ENCODE measurements at regions not wholly inside any gene's neighbourhood (a gene's known extent, or its start where the extent isn't known, plus 50 kb on each side); places are given as distances from the start of the nearest gene placed in this dataset.
A peak's percentile ranks its signal among the peaks of the same experiment; 100 is the strongest.
"Not testable (repeated sequence)": the region's sequence is repeated elsewhere in the genome, so short reads cannot be mapped to it uniquely, and the experiment has no call there.

DNA sequence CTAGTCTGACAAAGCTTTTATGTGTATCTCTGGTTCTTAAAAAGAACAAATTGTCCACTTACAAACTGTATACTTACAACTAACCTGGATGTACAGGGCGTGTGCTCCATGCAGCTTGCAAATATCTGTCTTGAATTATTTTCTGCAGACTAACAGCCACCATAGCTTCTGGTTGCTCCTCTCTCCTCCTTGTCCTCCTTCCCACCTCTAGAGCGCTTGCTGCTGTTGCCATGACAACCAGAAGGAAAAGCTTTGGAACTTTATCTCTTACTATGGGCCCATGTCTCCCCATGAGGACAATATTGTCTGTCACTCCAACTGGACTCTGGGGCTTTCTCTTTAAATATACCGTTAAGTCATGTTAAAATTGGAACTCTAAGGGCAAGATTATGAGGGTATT lies 71.5 kb upstream of the DHX40 start:
- Mint-ChIP-seq H3K27ac (no peak overlapping the region), H3K9me3 (peaks cover 4% of the 10 kb centered on the region), H3K4me1 (ENCODE audit: unreplicated experiment) (peaks cover 13% of the 10 kb centered on the region), H3K27me3 (no peaks in the 10 kb centered on the region), H3K36me3 (no peaks in the 10 kb centered on the region), H3K4me3 (no peak overlapping the region)
- TF ChIP-seq, protein P1, sequence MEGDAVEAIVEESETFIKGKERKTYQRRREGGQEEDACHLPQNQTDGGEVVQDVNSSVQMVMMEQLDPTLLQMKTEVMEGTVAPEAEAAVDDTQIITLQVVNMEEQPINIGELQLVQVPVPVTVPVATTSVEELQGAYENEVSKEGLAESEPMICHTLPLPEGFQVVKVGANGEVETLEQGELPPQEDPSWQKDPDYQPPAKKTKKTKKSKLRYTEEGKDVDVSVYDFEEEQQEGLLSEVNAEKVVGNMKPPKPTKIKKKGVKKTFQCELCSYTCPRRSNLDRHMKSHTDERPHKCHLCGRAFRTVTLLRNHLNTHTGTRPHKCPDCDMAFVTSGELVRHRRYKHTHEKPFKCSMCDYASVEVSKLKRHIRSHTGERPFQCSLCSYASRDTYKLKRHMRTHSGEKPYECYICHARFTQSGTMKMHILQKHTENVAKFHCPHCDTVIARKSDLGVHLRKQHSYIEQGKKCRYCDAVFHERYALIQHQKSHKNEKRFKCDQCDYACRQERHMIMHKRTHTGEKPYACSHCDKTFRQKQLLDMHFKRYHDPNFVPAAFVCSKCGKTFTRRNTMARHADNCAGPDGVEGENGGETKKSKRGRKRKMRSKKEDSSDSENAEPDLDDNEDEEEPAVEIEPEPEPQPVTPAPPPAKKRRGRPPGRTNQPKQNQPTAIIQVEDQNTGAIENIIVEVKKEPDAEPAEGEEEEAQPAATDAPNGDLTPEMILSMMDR (conservative IDR thresholded peaks at IDR 0.05) = no peak
- DNase-seq (ENCODE audit: extremely low spot score, unreplicated experiment) = no peak

DNA sequence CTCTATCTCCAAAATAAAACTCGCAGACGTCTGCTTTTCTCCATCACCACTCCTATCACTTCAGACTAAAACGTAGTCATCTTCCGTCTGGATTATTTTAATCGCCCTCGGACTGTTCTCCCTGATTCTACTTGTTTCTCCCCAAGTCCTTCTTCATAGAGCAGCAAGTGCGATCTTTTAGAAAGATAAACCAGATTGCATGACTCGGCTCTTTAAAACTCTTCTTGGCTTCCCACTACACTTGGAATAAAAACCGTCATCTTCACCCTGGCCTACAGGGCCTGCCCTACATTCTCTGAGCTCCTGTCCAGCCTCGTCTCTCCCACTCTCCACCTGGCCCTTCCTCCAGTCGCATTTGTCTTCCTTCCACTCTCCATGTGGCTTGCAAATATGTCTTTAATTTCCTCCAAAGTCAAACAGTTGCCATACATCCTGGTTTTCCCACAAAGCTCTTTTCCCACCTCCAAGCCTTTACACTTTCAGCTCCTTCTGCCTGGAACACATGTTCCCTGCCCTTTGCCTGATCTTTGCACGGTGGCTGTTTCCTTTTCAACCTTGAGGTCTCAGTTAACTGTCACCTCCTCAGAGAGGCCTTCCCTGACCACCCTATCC lies 70.5 kb upstream of the DHX40 start:
- peaks cover 17% of the 10 kb centered on the region for H3K4me1 Mint-ChIP-seq (ENCODE audit: unreplicated experiment)
- no peaks in the 10 kb centered on the region for H3K36me3 Mint-ChIP-seq
- H3K9me3 Mint-ChIP-seq = peaks cover 4% of the 10 kb centered on the region
- H3K27ac Mint-ChIP-seq = no peak overlapping the region
- H3K27me3 Mint-ChIP-seq = no peaks in the 10 kb centered on the region
- TF ChIP-seq, protein P1 (conservative IDR thresholded peaks at IDR 0.05) = no peak
- no peak overlapping the region for H3K4me3 Mint-ChIP-seq
- DNase-seq (ENCODE audit: extremely low spot score, unreplicated experiment) = peak; percentile 36

GRCh38 chr17:59496178-59496577 lies 69.2 kb upstream of the DHX40 start:
- H3K27me3 Mint-ChIP-seq = no peaks in the 10 kb centered on the region
- peak; percentile 25 for DNase-seq (ENCODE audit: extremely low spot score, unreplicated experiment)
- no peak overlapping the region for H3K27ac Mint-ChIP-seq
- H3K9me3 Mint-ChIP-seq = peaks cover 4% of the 10 kb centered on the region
- H3K36me3 Mint-ChIP-seq = no peaks in the 10 kb centered on the region
- TF ChIP-seq, protein P1 (conservative IDR thresholded peaks at IDR 0.05) = no peak
- H3K4me1 Mint-ChIP-seq (ENCODE audit: unreplicated experiment) = peaks cover 17% of the 10 kb centered on the region
- H3K4me3 Mint-ChIP-seq = no peak overlapping the region

DNA sequence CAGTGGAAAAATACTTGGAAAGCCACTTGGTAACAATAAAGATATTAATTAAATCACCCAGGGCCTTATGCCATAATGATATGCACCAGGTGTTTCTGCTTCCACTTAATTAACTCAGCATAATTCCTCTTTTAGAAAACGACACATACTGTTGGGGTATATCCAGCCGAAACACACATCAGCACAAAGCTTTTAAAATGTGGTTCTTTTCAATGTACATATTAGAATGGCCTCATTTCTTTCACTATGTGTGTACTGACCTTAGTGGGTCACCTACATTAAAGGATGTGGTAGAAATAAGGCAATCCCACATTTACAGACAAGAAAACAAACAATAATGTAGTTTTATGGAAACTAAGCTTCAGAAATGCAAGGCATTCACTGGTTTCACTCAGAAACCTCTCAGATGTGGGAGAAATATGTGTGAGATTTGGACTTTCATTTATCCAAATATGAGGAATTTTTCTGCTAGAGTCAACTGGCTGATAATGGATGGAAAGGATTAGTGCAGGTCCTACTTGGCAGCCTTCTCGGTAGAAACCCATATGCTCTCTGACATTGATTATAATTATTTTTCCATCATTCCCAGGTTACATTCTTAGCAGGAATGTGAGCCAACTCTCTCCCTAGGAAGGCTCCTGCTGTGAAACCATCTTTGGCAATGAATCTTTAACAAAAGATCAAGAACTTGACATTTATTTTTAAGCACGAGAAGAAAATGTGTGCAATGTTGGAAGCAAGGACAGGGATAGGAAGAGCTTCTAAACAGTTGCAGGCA lies 66.7 kb upstream of the DHX40 start:
- no peaks in the 10 kb centered on the region for H3K27me3 Mint-ChIP-seq
- H3K4me3 Mint-ChIP-seq = no peak overlapping the region
- DNase-seq (ENCODE audit: extremely low spot score, unreplicated experiment) = no peak
- no peaks in the 10 kb centered on the region for H3K36me3 Mint-ChIP-seq
- TF ChIP-seq, protein P1 (conservative IDR thresholded peaks at IDR 0.05) = no peak
- H3K27ac Mint-ChIP-seq = no peak overlapping the region
- H3K9me3 Mint-ChIP-seq = peaks cover 3% of the 10 kb centered on the region
- peaks cover 12% of the 10 kb centered on the region for H3K4me1 Mint-ChIP-seq (ENCODE audit: unreplicated experiment)

DNA sequence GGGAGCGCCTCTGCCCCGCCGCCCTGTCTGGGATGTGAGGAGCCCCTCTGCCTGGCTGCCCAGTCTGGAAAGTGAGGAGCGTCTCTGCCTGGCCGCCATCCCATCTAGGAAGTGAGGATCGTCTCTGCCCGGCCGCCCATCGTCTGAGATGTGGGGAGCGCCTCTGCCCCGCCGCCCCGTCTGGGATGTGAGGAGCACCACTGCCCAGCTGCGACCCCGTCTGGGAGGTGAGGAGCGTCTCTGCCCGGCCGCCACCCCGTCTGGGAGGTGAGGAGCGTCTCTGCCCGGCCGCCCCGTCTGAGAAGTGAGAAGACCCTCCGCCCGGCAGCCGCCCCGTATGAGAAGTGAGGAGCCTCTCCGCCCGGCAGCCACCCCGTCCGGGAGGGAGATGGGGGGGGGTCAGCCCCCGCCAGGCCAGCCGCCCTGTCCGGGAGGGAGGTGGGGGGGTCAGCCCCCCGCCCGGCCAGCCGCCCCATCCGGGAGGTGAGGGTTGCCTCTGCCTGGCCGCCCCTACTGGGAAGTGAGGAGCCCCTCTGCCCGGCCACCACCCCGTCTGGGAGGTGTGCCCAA lies 65.2 kb upstream of the DHX40 start:
- peak; percentile 47 for DNase-seq (ENCODE audit: extremely low spot score, unreplicated experiment)
- not testable (repeated sequence) for H3K4me1 Mint-ChIP-seq (ENCODE audit: unreplicated experiment); H3K4me3 Mint-ChIP-seq; H3K27ac Mint-ChIP-seq; H3K9me3 Mint-ChIP-seq; H3K27me3 Mint-ChIP-seq; H3K36me3 Mint-ChIP-seq

GRCh38 chr17:59501690-59502089 lies 63.7 kb upstream of the DHX40 start:
- Mint-ChIP-seq H3K4me1 (ENCODE audit: unreplicated experiment) (peaks cover 8% of the 10 kb centered on the region), H3K27me3 (no peaks in the 10 kb centered on the region), H3K36me3 (no peaks in the 10 kb centered on the region), H3K4me3 (no peak overlapping the region), H3K27ac (no peak overlapping the region), H3K9me3 (peaks cover 7% of the 10 kb centered on the region)
- no peak for DNase-seq (ENCODE audit: extremely low spot score, unreplicated experiment)
- TF ChIP-seq, protein P1 (conservative IDR thresholded peaks at IDR 0.05) = no peak
